ENCODE measurements at regions not wholly inside any gene's neighbourhood (a gene's known extent, or its start where the extent isn't known, plus 50 kb on each side); places are given as distances from the start of the nearest gene placed in this dataset.

DNA sequence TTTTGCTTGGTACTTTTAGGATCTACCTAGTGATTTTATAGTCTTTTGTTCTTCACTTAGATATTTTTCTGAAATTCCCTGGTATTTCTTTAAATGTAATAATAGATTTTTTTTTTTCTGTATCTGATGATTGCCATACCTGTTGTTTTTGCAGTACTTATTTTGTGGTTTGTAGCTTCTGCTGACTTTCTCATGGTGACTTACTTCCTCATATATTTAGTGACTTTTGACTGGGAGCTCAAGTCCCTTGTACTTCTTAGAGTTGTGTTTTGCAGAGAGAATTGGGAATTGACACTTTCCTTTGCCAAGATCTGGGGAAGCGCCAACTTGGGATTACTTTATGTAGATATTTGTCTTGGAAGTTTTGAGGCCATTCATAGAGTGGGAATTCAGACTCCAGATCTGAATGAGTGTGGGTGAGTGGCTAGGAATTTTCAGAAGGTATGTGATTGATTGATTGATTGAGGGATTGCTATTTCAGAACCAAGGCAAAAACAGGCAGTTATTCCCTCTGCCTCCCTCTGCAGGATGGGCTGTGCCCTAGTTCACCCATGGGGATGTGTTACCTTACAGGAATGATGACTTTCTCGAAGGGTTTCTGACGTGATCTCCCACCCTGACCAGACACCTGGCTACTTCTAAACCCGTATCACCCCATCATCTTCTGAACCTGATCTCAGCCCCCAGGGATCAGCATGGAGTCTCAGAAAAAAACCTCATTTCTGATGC lies 219.5 kb downstream of the URB2 start:
- no peak for TF ChIP-seq GATA3 (IDR thresholded peaks at IDR 0.05; ENCODE audit: low read depth, low read length)
- TF ChIP-seq GATA2 (IDR thresholded peaks at IDR 0.05; ENCODE audit: low read depth, low read length): no peak

DNA sequence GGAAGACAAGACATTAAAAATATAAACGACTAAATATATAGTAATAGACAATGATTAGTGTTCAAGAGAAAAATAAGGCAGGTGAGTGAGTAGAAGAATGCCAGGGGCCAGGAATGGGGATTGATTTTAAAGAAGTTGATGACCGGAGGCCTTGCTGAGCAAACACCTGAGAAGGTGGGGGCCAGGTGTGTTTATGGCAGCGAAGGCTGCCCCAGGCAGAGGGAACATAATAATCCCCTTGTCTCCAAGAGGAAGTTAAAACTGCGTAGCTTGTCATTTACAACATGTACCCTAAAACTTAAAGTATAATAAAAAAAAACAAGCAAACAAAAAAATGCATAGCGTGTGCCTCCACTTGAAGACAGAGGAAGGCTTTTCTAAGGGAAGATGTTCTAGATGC lies 220.3 kb downstream of the URB2 start:
- no peak for TF ChIP-seq GATA2 (IDR thresholded peaks at IDR 0.05; ENCODE audit: low read depth, low read length)
- no peak for TF ChIP-seq GATA3 (IDR thresholded peaks at IDR 0.05; ENCODE audit: low read depth, low read length)

DNA sequence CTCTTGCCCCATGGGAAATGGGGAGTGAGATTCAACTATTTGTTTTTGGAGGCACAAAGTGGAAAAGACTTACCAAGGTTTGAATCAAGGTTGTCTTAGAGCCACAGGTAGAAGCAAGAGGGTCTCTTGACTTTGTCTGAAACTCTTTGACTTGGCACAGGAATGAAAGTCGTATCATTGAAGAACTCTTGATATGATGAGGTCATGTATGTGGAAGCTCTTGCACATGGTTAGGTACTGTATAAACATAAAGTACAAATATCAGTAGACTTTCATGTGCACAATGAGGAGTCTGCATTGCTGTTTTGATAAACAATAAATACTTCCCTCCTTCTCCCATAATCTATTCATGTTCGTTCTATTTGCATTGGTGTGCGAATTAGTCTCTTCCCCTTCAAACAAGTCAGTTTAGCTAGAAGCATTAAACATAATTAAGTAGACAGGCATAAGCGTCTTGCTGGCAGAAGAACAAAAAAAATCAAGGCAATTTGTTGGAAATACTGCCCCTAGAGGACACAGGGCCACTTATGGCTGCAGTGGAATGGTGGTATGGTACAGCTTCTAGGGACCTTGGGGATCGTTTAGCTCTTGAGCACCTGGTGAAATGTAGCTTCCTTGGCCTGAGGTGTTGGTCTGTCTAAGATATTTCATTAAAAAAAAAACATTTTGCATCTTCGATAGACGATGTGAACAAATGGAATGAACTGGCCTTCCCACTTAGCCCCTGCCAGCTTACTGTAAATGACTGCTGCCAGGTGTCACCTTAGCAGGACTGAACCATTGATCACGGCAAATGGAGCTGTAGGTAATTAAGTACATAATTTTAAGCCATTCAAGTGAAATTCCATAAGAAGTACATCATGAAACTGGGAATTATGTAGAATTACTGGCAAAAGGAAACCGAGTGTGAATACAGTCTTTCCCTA lies 218.0 kb upstream of the GALNT2 start:
- no peak for TF ChIP-seq GATA2 (IDR thresholded peaks at IDR 0.05; ENCODE audit: low read depth, low read length)

DNA sequence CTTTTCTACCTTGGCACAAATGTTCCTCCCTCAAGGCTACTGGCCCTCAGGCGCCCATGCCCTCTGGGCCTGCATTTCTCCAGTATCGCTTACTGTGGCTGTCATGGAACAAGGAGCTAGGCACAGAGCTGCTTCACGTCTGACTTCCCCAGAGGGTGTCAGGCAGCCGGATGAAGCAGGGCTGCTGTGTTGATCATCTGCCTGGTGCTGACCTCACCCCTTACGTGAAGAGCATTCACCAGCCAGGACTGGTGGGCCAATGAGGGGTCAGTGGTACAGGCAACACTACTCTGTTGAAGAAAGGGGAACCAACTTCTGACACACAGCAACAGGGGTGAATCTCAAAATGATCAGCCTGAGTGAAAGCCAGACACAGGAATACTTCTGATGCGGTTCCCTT lies 215.5 kb upstream of the GALNT2 start:
- TF ChIP-seq GATA3 (IDR thresholded peaks at IDR 0.05; ENCODE audit: low read depth, low read length): no peak
- TF ChIP-seq GATA2 (IDR thresholded peaks at IDR 0.05; ENCODE audit: low read depth, low read length): no peak

DNA sequence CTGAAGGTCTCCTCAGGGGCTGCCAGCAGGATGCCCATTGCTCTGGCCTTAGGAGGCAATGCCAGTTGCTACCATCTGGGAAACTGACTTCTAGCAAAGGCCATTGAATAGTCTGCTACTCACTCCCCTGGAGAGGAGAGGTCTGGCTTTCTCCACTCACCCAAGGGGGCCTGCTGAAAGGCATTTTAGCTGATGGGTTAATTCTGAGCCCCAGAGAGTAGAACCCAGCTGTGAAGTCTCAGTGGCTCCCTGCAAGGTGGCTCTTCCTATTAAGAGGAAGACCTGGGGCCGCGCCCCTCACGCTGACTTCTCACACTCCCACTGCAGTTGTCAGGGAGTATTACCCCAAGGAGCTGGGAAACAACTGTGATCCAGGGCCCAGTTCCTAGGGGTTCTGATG lies 213.3 kb upstream of the GALNT2 start:
- TF ChIP-seq GATA3 (IDR thresholded peaks at IDR 0.05; ENCODE audit: low read depth, low read length) (no peak), GATA2 (IDR thresholded peaks at IDR 0.05; ENCODE audit: low read depth, low read length) (no peak)

DNA sequence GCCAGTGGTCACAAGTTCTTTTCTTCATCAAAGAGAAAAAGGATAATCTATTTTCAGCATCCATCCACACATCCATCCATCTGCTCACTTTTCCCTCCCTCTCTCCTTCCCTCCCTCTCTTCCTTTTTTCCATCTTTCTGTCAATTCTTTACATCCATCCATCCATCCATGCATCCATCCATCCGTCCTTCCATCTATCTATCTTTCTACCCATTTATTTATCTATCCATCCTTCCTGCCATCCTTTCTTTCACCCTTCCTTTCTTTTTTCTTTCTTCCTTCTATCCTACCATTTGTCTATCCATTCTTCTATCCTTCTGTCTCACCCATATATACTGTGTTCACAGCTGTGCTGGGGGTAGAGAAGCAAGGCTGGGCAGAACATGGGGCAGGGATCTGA lies 212.4 kb upstream of the GALNT2 start:
- TF ChIP-seq GATA3 (IDR thresholded peaks at IDR 0.05; ENCODE audit: low read depth, low read length) (no peak), GATA2 (IDR thresholded peaks at IDR 0.05; ENCODE audit: low read depth, low read length) (no peak)

DNA sequence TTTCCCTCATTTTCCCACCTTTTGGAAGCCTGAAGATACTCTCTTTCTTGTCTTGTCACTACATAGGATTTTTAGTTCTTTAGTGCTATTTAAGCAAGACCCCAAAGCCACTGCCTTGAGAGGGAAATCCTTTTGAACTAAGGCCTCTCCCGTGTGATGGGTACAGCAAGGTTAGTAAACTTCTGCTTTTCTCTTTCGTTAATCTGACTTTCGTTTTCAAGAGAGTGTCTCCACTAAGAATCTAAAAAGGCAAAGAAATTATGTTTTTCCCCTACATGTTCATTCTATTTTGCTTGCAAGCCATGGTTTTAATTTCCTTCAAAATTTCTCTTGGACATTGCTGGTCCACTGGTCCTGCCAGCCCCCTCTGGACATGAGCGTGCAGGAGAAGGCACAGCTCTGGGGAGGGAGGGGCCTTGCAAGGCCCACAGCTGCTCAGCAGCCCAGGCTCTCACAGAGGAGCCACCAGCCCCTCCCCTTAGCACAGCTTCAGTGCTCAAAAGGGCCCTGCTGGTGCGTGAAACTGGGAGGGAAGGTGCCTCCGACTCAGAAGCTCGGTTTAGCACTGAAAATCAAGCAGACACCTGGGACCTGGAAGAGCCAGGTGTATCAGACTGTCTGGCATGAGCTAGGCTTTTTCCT lies 210.9 kb upstream of the GALNT2 start:
- TF ChIP-seq GATA2 (IDR thresholded peaks at IDR 0.05; ENCODE audit: low read depth, low read length): no peak
- TF ChIP-seq GATA3 (IDR thresholded peaks at IDR 0.05; ENCODE audit: low read depth, low read length): no peak

DNA sequence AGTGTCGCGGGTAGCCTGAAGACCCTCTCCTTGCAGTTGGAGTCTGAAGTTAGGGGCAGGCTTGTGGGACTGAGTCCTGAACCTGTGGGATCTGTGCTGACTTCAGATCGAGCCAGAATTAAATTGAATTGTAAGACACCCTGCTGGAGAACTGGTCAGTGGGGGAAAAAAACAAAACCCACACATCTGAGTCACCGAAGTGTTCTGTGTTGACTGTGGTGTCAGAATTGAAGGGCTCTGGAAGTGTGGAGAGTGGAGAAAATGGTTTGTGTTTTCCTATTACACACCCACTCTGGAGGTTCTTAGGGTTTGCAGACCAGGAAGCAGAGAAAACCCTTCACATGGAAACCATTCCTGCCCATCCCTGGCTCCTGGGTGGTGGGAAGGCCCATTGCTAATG lies 209.5 kb upstream of the GALNT2 start:
- TF ChIP-seq GATA2 (IDR thresholded peaks at IDR 0.05; ENCODE audit: low read depth, low read length) (no peak), GATA3 (IDR thresholded peaks at IDR 0.05; ENCODE audit: low read depth, low read length) (no peak)

DNA sequence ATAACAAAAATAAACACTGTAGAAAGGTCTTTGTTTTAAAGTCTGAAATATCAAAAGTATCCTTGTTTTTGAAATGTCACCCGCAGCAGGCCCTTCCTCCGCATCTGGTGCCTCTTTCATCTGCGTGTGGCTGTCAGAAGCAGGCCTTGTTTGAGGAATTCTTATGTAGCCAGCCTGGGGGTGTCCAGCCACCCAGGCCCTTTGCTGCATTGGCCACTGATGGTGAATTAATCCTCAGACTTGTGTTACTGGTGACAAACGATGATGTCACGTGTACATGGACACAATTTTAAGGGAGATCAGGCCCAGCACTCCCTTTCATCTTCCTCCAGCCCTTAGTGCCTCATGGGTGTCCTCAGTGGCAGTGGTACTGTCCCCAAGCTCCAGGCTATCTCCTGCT lies 208.0 kb upstream of the GALNT2 start:
- TF ChIP-seq GATA2 (IDR thresholded peaks at IDR 0.05; ENCODE audit: low read depth, low read length): no peak
- no peak for TF ChIP-seq GATA3 (IDR thresholded peaks at IDR 0.05; ENCODE audit: low read depth, low read length)

DNA sequence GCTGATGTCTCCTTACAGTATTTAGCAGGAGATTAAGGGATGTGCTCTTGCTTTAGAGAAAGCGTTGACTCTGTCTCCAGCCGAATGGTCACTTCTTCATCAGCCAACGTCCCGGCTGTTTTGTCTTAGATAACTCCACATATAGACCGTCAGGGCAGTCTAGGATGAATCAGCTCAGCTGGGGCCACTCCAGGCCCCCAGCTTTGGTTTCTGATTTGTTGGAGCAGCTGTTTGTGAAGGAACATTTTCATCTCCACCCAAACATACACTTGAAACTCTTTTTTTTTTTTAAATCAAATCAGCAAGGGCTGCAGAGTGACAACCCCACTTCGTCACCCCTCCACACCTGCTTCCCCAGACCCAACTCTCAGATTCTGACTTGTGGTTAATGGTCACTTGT lies 206.1 kb upstream of the GALNT2 start:
- TF ChIP-seq GATA2 (IDR thresholded peaks at IDR 0.05; ENCODE audit: low read depth, low read length) (no peak), GATA3 (IDR thresholded peaks at IDR 0.05; ENCODE audit: low read depth, low read length) (no peak)

DNA sequence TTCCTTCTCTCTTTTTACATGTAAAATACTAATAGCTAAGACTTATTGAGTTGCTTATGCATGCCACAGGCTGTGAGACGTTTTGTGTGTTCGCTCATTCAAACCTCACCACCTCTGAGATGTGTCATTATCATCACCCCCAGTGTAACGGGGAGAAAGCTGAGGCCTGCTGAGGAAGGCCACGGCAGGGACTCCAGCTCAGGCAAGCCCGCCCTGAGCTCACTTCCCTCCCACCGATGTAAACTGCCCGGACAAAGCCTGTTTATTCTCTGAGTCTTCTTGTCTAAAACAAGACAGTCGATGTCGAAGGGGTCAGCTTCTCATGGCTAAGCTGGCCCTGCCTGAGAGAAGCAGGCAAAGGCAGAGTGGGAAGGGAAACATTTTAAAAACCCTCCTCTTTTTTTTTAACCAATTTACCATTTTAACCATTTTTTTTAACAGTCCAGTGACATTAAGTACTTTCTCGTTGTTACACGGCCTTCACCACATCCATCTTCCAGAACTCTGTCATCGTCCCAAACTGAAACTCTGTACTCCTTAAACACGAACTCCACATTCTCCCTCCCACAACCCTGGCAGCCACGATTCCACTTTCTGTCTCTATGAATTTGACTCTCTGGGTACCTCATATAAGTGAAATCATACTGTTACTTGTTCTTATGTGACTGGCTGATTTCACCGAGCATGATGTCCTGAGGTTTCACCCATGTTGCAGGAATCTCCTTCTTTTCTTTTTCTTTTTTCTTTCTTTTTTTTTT lies 204.8 kb upstream of the GALNT2 start:
- TF ChIP-seq GATA3 (IDR thresholded peaks at IDR 0.05; ENCODE audit: low read depth, low read length) (no peak), GATA2 (IDR thresholded peaks at IDR 0.05; ENCODE audit: low read depth, low read length) (no peak)

DNA sequence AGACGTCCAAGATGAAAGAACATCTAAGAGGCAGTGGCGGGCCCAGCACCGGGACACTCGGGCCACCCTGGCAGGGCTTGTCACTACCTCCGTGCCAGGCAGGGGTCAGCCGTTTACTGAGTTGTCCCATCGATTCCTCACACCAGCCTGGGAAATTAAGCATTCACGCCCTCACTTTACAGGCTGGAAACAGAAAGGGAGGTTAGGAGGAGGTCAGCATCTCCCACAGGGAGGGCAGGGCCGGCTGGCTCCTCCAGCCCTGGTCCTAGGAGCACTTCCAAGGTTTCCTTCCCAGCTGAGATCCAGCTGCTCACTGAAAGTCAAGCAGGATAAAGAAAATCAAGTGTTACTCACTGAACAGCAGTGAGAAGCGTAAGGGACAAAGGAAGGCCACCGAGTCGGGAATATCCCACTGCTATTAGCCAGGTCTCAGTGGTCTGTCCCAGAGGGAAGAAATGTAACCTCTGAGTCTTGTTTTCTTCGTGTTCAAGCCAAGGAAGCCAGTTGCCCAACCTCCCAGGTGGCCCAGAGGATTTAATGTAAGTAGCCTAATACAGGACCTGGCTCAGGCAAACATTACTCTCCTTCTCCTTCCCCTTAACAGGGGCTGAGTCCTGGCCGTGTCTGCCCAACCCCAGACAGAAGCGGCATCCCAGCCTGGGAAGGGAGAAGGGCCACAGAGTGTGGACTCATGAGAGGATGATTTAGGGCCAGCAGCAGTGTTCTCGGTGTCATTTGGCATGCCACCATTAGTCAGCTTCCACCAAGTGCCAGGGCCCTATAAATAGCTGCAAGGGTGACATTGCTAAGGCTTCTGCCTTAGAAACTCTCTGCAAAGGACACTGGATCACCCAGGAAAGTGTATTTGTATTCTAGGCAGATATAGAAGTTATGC lies 203.1 kb upstream of the GALNT2 start:
- TF ChIP-seq GATA2 (IDR thresholded peaks at IDR 0.05; ENCODE audit: low read depth, low read length) (no peak), GATA3 (IDR thresholded peaks at IDR 0.05; ENCODE audit: low read depth, low read length) (no peak)

DNA sequence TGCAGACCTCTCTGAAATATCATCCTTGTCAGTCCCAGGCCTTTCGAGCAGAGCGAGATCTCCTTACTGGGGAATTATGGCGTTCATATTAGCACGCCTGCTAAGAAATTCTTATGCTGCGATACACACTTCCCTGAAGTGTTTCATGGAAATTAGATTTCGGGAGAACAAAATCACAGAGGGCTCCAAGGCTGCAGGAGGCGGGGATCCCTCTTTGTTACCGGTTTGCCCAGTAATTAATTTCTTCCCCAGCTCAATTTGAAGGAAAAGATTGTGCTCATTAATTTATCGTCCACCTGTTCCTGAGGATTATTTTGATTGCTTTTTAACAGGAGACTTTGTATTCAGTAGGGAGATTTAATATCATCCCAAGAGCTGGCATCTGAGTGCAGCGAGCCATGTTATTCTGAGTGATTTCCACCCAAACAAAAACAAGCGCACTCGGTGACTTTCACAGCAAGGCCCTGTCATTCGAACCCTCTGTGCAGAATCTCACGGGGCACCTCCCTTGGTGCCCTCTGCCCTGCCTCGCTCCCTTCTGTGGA lies 202.3 kb upstream of the GALNT2 start:
- TF ChIP-seq GATA3 (IDR thresholded peaks at IDR 0.05; ENCODE audit: low read depth, low read length) (no peak), GATA2 (IDR thresholded peaks at IDR 0.05; ENCODE audit: low read depth, low read length) (no peak)
